RPMI7951 (cell line): ENCODE measurements at regions not wholly inside any gene's neighbourhood (a gene's known extent, or its start where the extent isn't known, plus 50 kb on each side); places are given as distances from the start of the nearest gene placed in this dataset.
"Not testable (repeated sequence)": the region's sequence is repeated elsewhere in the genome, so short reads cannot be mapped to it uniquely, and the experiment has no call there.

Source experiments
- DNase-seq: peaks from one replicate; pipeline ENCODE4 v3.0.0-alpha.2; 2012; ENCODE audit warnings: low read depth

DNA sequence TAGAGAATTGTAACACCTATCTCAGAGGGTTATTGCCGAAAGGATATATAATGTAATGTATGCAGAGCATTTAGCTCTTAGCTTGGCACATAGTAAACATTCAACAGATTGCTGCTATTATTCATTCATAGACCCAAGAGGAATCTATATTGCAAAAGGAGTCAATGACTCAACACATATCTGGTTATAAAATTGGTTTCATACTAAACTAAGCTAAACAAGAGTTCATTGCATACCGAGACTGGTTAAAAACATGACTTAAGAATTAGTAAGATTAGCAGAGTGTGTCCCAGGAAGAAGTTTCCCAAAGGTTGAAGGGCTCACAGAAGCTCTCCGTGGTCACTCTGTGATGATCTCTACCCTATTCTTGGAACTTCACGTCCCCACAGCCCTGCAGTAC, 339.6 kb upstream of the CCNH start:
- no peak for DNase-seq

DNA sequence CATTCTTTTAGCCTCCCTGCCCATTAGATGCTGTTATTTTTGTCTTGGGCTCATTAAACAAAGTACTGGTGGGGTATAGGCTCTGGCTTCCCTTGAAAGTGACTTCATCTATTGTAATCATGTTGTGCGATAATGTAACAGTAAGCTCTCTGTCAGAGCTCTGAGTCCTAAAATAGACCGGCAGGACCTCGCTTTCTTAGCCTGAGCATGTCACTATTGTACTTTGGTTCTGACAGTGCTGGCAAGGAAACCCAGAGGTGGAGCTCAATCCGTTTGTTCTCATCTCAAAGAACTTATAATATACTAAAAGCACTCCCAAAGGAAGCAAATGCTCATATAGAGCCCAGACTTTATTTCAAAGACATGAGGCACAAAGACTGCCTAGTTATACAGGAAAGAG, 339.1 kb upstream of the CCNH start:
- no peak for DNase-seq

DNA sequence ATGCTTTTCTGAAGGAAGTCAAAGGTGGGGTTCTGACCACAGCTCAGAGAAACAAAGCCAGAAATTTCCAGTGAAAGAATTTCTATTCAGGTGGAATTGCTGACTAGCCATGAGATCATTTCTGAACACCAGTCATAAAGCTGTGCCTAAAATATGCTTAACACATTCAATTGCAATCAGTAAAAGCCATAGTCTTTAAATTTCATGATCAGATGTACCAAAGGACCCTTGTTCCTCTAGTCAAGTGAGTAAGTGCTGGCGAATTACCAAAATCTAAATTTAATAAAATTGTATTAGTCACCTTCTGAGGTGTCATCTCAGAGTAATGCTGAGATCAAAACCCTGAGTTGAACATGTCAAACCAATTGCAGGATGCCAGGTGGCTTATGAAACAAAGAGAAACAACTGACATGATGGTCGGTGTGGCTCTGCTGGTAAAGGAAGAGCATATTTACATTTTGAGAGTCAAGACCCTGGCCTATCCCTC, 334.2 kb upstream of the CCNH start:
- DNase-seq, result no peak

DNA sequence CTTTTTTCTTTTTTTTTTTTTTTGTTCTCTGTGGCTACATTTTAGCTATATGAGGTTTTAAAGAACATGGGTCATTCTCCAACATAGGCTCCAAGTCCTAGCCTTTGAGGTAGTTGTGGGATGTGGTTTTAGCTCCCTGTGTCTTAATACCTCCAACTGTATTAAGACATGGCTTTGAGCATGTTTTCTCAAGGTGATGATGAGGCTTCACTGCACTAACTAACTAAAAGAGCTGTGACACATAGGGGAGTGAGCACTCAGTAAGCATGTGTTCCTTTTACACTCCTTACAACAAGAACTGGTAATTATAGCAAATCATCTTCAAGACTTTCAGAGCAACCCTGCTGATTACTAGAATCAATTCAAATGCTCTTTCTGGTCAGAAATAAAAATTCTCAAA, 333.6 kb upstream of the CCNH start:
- no peak for DNase-seq

DNA sequence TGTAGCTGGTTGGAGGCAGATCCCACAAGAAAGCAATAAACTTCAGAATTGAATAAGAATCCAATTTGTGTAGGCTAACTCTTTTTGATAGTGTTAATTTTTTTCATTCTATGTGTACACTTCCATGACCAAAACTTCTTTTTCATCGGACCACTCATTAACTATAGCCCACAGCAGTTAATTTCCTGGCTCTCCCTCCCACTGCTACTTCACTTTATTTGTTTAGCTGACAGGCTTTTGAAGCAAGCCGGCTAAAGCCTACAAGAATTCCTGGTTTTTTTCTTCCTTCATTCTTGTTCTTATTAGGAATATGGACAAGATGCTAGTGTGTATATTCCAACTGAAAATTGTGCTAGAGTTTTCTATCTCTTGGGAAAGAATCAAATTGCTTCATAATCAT, 329.2 kb upstream of the CCNH start:
- no peak for DNase-seq

DNA sequence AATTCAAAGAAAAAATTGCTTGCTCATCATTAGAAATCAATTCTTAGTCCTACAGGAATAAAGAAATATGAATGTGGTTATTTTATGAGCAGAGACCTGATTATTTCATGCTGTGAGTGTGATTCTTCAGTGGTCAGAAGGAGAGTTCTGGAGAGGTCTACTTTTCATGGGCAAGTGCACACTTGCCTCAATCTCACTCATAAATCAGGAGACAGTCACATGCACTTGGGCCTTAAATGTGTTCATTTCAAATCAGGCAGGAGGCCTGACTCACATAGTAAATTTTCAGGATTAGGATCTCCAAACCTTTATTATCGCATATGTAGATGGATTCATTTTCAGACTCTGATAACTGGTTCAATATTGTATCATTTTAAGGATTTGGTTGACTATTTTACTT, 323.2 kb upstream of the CCNH start:
- no peak for DNase-seq

DNA sequence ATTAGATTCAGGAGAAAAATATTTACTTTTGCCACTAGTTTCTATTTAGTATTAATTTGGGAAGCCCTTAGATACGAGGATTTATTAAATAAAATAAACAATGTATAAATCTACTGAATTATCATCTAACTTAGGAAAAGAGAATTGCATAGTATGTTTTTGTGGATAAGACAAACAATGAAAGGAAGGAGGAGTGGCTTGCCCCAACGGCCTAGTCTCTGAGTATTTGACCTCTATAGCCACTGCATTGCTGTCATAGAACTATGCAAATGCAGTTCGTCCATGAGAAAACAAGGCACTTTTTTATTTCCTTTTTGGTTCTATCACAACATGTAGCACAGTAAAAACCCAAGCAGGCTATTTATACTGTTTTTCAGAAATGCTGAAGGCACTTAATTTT, 321.2 kb upstream of the CCNH start:
- no peak for DNase-seq

DNA sequence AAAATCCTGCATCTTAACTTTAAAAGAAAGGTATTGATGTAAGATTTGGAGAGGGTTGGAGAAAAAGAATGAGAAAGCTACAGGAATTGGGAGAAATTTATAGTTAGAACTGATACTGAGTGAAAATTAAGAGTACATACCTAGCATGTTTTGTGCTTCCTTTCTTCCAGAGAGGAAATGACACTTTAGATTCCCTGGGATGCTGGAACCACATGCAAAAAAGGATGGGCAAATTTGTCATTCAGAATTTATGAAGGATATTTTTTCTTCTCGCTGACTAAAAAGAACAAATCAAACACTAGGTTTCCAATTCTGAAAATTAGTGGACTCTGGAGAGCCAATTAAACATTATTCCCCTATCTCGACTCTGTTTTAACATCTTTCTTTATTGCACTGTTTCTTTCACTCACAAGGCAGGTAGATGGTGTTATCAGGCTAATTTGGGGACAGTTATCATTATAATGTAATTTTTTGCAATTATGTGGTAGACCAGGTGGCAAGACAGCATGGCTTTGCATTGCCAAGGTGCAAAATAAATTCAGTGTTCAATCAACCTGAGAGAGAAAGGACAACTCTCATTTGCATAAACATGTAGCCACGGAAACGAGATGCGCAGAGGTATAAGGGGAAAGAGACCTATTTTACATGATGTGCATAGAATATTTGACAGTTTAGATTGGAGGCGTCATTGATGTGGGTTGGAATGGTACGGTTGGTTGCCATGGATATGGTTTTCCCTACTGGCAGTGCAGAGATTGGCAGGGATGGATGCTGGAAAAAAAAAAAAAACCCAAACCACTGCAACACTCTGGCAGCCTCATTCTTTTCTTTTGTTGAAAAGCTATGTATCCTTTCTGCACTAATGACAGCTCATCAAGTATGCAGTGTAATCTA, 320.4 kb upstream of the CCNH start:
- DNase-seq, result no peak

DNA sequence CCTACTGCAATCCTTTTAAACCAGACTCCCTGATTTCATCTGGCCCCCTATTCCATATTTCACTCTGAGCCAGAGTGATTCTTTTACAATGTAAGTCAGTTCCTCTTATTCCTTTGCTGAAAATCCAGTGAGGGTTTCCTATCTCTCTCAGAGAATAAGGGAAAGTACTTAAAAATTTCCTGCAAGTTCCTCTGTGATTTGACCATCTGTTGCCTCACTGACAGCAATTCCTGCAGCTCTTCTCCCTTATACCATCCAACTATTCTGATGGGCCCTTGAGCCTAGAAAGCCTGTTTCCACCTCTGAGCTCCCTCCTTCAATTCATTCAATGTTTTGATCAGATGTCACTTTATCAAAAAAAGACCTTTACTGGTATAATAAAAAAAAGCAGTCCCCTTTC, 317.1 kb upstream of the CCNH start:
- no peak for DNase-seq

DNA sequence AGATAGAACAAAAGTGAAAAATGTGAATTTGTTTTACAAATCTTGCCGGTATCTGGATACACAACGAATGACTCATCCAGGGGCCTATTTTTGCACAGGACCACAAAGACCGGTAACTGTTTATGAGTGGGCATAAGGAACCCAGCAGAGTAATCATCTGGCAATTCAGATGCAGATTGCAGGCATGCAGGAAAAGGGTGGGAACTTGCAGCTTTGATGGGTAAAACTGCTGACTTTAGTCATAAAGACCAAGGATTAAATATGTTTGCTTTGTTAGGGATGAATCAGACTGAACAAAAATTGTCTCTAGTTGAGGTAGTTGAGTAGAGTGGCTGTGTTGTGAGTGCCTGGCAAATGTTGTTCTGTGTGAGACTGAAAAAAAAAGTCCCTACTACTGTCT, 309.6 kb upstream of the CCNH start:
- DNase-seq, result no peak

DNA sequence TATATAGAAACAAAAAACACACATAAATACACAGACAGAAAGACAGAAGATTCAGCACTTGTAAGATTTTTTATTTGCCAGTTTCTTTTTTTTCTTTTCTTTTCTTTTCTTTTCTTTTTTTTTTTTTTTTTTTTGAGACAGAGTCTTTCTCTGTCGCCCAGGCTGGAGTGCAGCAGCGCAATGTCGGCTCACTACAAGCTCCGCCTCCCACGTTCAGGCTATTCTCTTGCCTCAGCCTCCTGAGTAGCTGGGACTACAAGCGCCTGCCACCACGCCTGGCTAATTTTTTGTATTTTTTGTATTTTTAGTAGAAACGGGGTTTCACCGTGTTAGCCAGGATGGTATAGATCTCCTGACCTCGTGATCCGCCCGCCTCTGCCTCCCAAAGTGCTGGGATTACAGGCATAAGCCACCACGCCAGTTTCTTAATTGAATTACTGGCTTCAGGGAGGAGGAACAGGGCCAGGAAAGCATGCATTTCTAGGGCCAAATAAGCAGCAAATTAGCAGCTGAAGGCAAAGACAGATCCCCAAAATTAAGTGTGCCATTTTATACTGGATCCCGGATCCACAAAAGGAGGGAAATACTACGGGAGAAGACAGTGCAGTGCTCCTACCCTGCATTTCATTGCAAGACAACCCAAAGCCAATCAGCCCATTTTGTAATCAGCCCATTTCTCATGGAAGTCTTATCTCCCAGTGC, 305.6 kb upstream of the CCNH start:
- not testable (repeated sequence) for DNase-seq

DNA sequence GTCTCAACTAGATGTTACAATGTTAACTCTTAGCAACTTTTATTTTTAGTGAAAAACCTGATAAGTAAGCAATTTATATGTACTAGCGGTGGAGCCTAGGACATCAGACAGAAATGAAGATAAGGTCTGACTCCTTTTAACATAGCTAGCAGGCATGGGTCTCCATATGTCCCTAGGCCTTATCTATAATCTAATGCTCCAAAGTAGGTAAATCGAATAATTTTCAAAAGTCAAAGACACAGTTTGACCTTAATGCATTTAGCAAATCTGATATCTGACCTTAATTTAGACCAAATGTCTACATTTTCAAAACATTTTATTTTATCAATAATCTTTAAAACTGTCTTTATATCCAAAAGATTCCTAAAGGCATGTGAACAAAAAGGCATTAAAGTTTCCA, 305.0 kb upstream of the CCNH start:
- no peak for DNase-seq

DNA sequence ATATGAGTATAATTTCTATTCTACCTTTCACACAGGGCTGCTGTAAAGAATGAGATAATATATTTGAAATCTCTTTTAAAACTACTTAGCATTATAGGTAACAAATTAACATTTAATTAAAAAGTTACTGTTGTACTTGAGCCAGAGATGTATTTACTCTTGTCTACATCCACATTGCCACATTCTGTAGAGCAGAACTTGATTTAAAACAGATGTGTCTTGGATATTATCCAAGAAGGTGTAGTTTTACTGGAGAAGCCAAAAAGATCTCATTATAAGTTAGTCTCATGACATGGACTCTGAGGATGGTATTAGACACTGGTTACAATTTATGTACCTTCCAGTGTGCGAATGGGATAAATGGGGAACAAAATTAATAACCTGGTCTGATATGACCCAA, 293.1 kb upstream of the CCNH start:
- DNase-seq, result peak; percentile 46

DNA sequence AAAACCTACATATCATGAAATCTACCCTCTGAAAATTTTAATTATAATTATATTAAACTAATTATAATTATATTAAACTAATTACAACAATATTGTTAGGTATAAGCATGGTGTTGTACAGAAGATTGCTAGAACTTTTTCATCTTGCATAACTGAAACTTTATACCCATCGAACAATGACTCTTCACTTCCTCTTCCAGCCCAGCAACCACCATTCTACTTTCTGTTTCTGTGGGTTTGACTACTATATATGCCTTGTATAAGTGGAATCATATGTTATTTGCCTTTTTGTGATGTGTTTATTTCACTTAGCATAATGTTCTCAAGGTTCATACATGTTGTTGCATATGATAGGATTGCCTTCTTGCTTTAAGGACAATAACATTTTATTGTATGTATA, 274.2 kb upstream of the CCNH start:
- DNase-seq, result no peak

DNA sequence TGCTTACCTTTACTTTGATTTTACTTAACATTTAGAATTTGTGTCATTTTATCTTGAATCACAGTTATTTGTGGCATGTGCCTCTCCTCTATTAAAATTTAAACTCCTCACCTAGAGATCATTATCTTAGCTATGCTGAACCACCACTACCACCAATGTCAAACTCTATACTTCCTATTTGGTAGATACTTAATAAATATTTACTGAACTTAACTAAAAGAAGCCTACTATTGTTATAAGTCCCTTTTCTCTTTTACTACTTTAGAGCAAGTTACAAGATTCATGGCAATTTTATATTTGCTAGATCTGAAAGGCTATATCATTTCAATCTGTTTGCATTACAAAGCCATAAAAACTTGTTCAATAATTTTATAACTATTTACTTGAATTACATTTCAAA, 273.3 kb upstream of the CCNH start:
- no peak for DNase-seq

DNA sequence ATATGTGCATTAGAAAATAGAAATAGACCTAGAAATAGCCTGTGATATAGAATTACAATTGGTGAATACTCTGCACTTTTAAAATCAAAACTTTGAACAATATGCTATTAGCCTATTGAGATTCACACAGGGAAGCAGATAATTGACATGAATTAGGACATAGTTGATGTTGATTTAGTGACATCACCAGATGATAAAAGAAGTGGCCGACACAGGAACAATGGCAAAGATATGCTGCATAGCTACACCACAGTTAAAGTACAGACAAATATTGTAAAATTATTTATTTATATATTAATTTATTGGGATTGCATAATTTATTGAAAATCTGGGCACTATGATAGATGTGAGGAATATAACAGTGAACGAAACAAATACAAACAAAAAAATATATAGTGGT, 261.5 kb upstream of the CCNH start:
- DNase-seq, result no peak

DNA sequence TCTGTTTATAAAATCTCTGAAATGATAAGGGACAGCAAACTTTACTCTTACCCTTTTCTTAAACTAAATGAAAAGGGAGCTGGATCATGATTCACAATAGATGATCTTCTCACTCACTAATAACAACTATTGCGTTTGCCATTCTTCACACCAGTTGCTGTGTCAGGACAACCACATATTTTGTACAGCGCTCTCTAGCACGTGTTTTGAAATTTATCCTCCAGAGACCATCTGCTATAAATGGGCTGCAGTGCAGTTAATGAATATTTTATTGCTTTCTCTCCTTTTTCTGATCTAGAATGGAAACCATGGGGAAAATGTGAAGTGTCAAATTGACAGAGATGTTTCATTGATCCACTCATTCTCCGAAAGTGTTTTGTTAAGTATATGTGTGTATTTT, 258.4 kb upstream of the CCNH start:
- no peak for DNase-seq

DNA sequence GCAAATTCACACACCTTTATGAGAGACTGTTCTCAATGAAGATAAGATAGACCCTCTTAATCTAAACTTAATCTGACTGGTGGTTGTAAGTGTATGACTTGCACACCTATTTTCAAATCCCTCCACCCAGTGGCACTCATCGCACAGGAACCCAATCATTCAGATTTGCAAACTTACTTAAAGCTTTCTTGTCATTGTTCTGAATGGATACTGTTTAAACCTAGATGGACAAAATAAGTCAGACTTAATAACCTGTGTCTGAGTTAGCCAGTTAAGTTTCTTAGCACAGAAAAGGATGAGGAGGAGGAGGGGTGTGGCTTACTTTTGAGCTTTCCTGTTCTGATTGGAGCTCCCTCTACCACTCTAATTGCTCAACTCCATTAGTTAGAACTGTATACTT, 252.4 kb upstream of the CCNH start:
- DNase-seq, result no peak

DNA sequence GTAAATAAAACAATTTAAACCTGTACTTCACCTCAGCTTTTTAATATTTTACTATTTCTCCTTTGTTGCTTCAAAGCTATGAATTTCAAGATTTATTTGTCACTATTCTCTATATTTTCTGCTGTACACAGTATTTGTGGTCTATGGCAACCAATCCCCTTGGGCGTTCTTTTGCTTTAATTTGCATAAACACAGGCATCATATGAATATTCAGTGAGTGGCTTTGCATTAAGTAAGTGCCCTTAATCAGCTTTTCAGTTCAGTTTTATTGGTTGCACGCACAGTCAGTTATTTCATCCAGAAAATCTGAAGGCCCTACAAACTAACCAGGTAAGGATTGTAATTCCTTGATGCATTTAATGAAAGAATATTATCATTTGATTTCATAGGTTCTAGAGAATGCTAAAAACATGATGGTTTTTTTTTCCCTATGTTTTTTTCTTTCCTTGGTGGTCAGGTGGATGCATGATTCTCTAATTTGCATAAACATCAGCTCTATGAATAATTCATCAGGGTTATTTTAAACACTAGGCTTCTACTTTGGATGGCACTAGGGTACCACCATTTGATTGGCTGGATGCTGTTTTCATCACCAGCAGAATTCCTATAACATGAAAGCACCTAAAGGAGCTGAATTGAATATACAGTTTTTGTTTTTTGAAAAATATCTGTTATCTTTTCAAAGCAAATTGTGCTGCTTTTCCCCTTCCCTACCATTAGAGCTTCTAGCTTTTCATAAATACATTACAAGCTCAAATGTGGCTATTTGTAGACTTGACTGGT, 249.2 kb upstream of the CCNH start:
- no peak for DNase-seq

DNA sequence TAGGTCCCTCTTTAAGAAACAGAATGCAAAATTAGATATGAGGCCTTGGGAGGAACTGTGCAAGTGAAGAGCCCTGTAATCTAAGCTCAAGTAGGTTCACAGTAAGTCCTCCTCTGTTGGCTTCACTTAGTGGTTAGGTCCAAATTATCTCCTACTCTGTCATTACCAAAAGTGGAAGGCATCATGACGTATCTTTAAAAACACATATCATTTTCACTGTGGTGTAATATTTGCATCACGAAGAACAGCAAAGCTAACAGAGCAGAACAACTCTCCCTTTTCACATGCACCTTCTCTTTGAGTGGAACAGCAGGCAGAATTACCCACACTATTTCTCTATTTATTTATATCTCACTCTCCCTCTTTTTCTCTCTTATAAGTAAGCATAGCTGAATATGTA, 240.5 kb upstream of the CCNH start:
- no peak for DNase-seq

DNA sequence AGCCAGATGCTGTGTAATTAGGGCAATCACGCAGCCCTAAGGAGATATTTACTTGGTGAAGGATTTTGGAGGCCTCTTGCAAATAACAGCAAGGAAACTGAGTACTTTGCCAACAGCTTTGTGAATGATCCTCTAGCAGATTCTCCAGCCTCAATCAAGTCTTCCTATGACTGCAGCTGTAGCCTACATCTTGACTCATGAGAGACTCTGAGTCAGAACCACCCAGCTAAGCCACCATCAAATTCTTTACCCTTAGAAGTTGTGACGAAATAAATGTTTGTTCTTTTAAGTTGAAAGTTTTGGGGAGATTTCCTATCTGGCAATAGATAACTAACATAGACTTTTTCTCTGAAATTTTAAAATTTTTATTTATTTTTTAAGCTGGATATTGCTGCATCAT, 237.6 kb upstream of the CCNH start:
- DNase-seq, result no peak

DNA sequence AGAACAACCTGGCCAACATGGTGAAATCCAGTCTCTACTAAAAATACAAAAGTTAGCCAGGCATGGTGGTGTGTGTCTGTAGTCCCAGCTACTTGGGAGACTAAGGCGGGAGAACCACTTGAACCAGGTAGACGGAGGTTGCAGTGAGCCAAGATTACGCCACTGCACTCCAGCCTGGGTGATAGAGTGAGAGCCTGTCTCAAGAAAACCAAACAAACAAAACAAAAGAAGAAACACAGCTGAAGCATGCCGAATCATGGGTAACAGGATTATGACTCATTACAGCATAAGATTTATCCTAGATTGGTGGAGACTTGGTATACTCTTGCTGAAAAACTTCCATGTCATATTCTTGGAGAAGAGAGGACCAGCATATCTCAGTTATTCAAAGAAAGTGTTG, 236.7 kb upstream of the CCNH start:
- no peak for DNase-seq

DNA sequence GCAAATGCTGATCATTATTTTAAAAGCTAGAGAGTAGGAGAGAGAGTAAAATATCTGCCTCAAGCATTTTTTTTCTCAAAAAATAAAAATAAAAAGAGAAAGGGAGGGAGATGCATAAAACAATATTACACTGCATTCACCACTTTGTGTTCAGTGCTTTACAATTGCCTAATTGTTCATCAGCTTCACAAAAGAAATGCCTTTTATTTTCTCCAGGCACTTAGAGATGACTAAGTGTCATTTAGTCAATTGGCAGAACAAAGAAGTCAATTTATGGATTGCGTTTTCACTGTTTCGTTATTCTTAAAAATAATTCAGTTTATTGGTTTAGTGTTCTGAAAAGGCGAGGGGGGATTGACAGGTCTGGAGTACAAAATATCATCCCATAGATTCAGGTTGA, 232.5 kb upstream of the CCNH start:
- DNase-seq, result no peak
